ENCODE measurements at regions not wholly inside any gene's neighbourhood (a gene's known extent, or its start where the extent isn't known, plus 50 kb on each side); places are given as distances from the start of the nearest gene placed in this dataset.

DNA sequence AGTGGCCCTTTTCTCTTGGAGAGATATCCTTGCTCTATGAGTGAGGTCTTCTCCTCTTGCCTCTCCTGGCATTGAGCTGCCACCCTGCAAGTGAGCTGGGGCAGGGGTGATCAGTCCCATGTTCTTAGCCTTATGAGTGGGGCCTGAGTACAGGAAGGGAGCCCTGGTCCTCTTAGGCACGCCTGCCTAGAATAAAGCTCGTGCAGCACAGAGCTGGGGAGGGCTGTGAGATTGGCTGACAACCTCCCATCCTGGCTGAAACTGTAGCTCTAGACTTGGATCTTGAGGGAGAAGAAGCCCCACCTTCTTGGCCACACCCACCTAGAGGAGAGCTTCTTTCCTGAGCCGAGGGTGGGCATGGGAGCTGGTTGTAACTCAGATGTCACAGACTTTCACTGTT is 305.0 kb upstream of the ZNF32 start:
- H4K20me1 ChIP-seq (ENCODE audit: insufficient read depth) = no peaks in the 10 kb centered on the region
- H3K4me1 ChIP-seq (ENCODE audit: control insufficient read depth in 1 of 2, insufficient read depth in 2 of 2, low read length in 2 of 2) = no peaks in the 10 kb centered on the region
- no peak overlapping the region for H3K4me2 ChIP-seq (ENCODE audit: low read length)
- intact Hi-C loops (cut with micrococcal nuclease) = no loop called here
- H2AFZ ChIP-seq (ENCODE audit: low read depth, low read length, poor library complexity, severe bottlenecking) = no peak overlapping the region
- RAD21 ChIA-PET (ENCODE audit: low non-redundant PET in 1 of 2, low total read pairs in 2 of 2, uncharacterized antibody in 2 of 2, unreplicated experiment in 2 of 2) = no interaction called here
- no peaks in the 10 kb centered on the region for H3K36me3 ChIP-seq (ENCODE audit: control insufficient read depth in 1 of 2, insufficient read depth in 2 of 2, low read length in 2 of 2)
- no peaks in the 10 kb centered on the region for H3K9me3 ChIP-seq (ENCODE audit: control insufficient read depth in 1 of 2, insufficient read depth in 1 of 2, low read depth in 1 of 2, low read length in 2 of 2)
- ATAC-seq (no peak), DNase-seq (ENCODE audit: low read depth, low spot score) (no peak)
- no TSS peak for BruUV-seq (replicated peaks)
- no peak overlapping the region for H3K4me3 ChIP-seq (replicated peaks in 1 of 2; ENCODE audit: low read depth in 1 of 2, low read length in 2 of 2)
- TF ChIP-seq JUND (IDR thresholded peaks at IDR 0.05) (no peak), EGR1 (IDR thresholded peaks at IDR 0.05; ENCODE audit: low read depth) (no peak), ZFX (IDR thresholded peaks at IDR 0.05) (no peak)
- TF ChIP-seq, protein P1, sequence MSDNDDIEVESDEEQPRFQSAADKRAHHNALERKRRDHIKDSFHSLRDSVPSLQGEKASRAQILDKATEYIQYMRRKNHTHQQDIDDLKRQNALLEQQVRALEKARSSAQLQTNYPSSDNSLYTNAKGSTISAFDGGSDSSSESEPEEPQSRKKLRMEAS (IDR thresholded peaks at IDR 0.05) = no peak
- peaks cover 7% of the 10 kb centered on the region; the same call in 1 of the 2 replicates for H3K27me3 ChIP-seq (ENCODE audit: insufficient read depth, low read length)
- no peaks in the 10 kb centered on the region for H3K79me2 ChIP-seq (ENCODE audit: insufficient read depth, low read length)
- H3K9ac ChIP-seq (ENCODE audit: low read length) = no peak overlapping the region
- no peaks in the 10 kb centered on the region for H3K9me2 ChIP-seq (ENCODE audit: insufficient read depth)
- POLR2A ChIA-PET = no interaction called here
- CTCF ChIA-PET = no interaction called here
- no peak overlapping the region for H3K27ac ChIP-seq (ENCODE audit: low read depth, low read length)

DNA sequence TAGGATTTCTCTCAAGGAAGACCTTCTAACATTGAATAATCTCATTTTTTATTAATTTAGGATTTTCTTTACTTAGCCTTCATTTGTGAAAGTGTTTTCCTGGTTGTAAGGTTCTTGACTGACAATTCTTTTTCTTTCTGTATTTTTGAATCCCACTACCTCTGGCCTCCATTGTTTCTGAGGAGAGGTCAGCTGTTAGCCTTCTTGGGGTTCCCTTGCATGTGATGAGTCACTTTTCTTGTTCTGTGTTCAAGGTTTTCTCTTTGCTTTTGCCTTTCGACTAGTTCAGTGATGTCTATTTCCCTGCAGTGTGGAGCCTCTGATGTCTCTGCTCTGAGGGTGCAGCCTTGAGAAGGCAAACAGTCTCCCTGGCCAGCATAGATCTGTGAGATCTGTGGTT is 304.1 kb upstream of the ZNF32 start:
- H3K36me3 ChIP-seq (ENCODE audit: control insufficient read depth in 1 of 2, insufficient read depth in 2 of 2, low read length in 2 of 2) = no peaks in the 10 kb centered on the region
- no peak overlapping the region for H3K9ac ChIP-seq (ENCODE audit: low read length)
- peaks cover 7% of the 10 kb centered on the region; the same call in 1 of the 2 replicates for H3K27me3 ChIP-seq (ENCODE audit: insufficient read depth, low read length)
- no peak overlapping the region for H3K4me2 ChIP-seq (ENCODE audit: low read length)
- ChIA-PET POLR2A (no interaction called here), CTCF (no interaction called here), RAD21 (ENCODE audit: low non-redundant PET in 1 of 2, low total read pairs in 2 of 2, uncharacterized antibody in 2 of 2, unreplicated experiment in 2 of 2) (no interaction called here)
- no peaks in the 10 kb centered on the region for H3K9me2 ChIP-seq (ENCODE audit: insufficient read depth)
- ATAC-seq = no peak
- H3K27ac ChIP-seq (ENCODE audit: low read depth, low read length) = no peak overlapping the region
- no peak overlapping the region for H3K4me3 ChIP-seq (replicated peaks in 1 of 2; ENCODE audit: low read depth in 1 of 2, low read length in 2 of 2)
- DNase-seq (ENCODE audit: low read depth, low spot score) = no peak
- H4K20me1 ChIP-seq (ENCODE audit: insufficient read depth) = no peaks in the 10 kb centered on the region
- no peak overlapping the region for H2AFZ ChIP-seq (ENCODE audit: low read depth, low read length, poor library complexity, severe bottlenecking)
- no peaks in the 10 kb centered on the region for H3K79me2 ChIP-seq (ENCODE audit: insufficient read depth, low read length)
- H3K9me3 ChIP-seq (ENCODE audit: control insufficient read depth in 1 of 2, insufficient read depth in 1 of 2, low read depth in 1 of 2, low read length in 2 of 2) = no peaks in the 10 kb centered on the region
- TF ChIP-seq, protein P2, sequence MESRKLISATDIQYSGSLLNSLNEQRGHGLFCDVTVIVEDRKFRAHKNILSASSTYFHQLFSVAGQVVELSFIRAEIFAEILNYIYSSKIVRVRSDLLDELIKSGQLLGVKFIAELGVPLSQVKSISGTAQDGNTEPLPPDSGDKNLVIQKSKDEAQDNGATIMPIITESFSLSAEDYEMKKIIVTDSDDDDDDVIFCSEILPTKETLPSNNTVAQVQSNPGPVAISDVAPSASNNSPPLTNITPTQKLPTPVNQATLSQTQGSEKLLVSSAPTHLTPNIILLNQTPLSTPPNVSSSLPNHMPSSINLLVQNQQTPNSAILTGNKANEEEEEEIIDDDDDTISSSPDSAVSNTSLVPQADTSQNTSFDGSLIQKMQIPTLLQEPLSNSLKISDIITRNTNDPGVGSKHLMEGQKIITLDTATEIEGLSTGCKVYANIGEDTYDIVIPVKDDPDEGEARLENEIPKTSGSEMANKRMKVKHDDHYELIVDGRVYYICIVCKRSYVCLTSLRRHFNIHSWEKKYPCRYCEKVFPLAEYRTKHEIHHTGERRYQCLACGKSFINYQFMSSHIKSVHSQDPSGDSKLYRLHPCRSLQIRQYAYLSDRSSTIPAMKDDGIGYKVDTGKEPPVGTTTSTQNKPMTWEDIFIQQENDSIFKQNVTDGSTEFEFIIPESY (IDR thresholded peaks at IDR 0.05; ENCODE audit: extremely low read depth, insufficient replicate concordance, low read length) = no peak
- no peak for TF ChIP-seq SIN3A (IDR thresholded peaks at IDR 0.05; ENCODE audit: low read depth)
- no TSS peak for BruUV-seq (replicated peaks)
- H3K4me1 ChIP-seq (ENCODE audit: control insufficient read depth in 1 of 2, insufficient read depth in 2 of 2, low read length in 2 of 2) = no peaks in the 10 kb centered on the region
- intact Hi-C loops (cut with micrococcal nuclease) = no loop called here

All from HCT116 (cell line).